HG02981 (cell line): ENCODE measurements at regions not wholly inside any gene's neighbourhood (a gene's known extent, or its start where the extent isn't known, plus 50 kb on each side); places are given as distances from the start of the nearest gene placed in this dataset.
A peak's percentile ranks its signal among the peaks of the same experiment; 100 is the strongest.
"Not testable (repeated sequence)": the region's sequence is repeated elsewhere in the genome, so short reads cannot be mapped to it uniquely, and the experiment has no call there.

Experiments used
- ATAC-seq: cut with Tn5 transposase; IDR thresholded peaks from one replicate; pipeline ENCODE4 v1.9.1; 2021; ENCODE audit warnings: mild to moderate bottlenecking, moderate library complexity; ENCODE audit not compliant: unreplicated experiment

DNA sequence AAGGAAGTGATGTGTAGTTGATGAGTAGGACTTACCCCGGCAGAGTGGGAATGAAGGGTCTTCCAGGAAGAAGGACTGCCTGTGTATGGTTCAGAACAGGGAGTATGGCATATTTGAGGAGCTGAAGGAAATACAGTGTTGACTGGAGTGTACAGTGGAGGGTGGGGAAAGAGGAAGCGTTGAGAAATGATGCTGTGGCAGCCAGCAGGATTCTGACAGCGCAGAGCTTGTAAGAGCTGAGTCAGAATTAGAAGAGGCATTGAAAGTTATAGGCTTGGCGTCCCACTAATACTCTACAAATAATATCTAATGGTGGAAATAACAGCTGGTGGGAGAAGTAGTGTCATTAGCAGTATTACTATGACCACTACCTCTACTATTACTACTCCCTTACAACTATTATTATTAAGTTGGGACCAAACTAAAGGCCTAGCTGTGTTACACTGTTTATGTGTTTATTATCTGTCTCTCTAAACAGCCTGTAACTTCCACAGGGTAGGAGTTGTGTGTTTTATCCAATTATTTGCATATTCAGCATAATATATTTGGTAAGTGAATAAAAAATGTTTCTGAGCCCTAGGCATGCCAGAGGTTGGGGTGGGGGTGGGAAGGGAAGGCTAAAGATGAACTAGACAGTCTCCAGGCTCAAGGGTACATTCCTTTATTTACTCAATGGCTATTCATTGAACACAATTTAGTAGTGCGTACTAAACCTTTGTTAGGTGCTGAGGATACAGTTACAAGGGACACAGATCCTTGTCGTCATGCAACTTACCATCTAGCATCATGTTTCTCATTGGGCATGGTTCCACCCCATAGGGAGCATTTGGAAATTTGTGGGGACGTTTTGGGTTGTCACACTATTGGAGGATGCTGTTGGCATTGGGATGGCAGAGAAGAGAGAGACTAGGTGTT, 428.8 kb upstream of the ONECUT1 start:
- no peak for ATAC-seq

DNA sequence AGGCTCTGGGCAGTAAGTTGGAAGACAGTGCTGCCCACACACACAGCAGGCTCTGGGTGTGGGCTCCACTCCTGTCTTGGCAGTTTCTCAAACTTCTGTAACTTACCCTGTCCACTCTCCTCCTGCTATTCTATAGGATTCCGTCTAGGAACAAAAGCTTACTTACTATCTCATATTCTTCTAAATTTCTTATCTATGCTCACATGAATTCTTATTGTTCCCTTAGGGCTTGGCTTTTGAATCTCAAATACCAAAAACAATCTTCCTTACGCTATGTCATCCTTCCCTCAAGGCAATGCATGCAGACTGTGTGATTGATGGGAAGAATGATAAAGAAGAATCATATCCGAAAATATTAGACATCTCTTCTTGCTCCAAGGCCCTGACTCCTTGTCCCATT, 425.9 kb upstream of the ONECUT1 start:
- ATAC-seq: no peak

DNA sequence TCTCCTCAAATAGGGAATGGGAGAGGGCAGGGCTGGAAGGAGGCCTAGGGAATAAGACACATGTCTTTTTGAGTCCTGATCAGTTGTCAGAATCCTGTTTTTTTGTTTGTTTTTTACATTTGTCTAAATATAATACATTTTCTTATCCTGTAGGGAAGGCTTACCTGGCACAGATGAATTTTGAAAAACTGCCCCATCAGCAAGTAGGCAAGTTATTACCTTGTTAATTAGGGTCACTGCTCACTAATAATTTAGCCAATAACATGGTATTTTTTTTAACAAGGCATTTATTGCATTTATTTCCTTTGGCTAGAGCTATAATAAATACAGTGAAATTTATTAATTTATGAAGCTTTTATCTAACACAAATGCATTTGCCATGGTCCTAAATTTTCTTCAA, 423.2 kb upstream of the ONECUT1 start:
- no peak for ATAC-seq

DNA sequence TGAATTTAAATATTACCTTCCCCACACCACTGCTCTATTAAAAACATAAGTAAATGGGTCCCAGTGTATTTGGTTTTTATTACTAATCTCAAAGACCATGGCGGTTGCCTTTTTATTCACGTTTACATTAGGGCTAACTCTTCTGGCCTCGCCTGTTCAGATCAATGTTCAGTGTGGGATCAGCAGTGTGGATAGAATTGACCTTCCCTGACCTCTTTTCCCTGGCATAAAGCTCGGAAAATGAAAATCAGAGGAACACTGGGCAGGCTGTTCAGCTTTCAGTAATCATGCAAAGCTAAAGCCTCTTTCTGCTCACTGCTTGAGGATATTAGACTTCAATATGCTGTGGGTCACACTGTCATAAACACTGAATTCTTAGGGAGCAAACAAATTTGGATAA, 422.6 kb upstream of the ONECUT1 start:
- ATAC-seq: no peak

DNA sequence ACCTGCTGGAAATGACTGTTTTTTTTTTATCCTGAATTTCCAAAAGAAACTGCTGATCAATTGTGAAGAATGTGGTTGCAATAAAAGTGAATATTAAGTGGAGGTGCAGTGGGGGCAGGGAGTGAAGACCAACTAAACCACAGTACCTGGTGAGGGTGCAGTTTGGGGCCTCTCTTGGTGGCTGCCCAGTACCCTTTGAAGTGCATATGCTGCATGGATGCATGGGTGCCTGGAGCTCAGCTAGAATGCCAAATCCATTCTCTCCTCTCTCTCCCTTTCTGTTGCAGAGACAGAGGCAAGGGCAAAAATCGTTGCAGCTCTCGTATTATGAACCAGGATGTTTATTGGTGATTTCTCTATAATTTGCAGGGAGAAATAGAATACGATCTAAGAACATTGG, 420.5 kb upstream of the ONECUT1 start:
- ATAC-seq: no peak

DNA sequence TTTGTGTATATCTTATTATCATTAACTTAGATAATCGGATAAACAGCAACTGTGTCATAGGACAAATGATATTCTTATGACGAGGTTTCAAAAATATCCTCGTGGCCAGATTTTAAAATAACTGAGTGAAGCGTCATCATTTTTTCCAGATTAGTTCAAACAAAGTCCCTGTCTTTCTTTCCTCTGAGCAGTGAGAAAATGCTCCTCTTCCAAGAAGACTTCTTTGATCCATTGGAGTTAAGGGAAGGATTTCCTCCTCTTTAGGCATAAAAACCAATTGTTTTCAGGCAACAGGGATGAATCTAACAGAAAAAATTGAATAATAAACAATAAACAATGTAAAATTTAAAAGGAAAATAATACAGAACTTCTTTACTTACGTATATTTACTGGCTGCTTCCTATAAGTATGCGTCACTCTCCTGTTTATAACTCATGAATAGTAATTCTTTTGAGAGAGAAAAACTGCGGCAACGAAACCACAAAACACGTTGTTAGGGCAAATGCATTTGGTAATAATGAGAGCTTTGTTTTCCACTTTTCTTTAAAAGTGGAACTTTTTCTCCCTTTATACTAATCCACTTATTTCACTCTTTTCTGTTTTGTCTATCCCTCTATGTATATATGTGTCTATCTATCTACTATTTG, 419.4 kb upstream of the ONECUT1 start:
- ATAC-seq: no peak

DNA sequence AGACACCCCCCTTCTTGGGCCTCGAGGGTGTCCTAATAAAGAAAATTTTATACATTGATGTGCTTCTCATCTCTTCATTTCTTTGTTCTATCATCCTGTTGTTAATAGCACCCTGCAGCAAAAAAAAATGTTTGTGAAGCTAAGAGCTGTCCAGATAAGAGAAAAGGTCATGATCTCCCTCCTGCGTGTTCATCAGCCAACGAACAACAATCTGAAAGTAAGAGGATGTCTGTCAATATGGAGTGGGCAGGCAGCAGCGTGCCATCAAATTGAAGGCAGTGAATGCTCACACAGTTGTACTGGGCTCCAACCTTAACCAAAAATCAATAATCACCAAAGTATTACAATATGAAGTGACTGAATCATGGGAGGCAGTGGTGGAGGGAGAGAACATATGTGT, 418.6 kb upstream of the ONECUT1 start:
- ATAC-seq: no peak

DNA sequence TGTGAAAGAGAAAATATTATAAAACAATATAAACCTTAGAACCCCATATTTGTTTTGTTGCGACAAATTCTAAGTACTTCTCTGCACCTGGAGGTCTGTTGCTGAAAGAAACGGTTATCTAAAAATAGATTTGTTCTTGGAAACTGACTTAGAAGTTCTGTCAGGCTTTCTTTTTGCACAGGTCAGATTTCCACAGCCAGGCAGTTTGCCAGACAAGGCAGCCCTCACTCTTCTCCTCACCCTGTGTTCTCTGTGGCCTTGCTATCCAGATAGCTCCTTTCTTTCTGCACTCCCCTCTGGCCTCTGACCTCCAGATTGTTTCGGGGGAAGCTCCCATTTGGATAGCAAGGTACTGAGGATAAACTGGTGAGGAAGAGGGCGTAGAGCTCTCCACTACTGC, 413.3 kb upstream of the ONECUT1 start:
- no peak for ATAC-seq

DNA sequence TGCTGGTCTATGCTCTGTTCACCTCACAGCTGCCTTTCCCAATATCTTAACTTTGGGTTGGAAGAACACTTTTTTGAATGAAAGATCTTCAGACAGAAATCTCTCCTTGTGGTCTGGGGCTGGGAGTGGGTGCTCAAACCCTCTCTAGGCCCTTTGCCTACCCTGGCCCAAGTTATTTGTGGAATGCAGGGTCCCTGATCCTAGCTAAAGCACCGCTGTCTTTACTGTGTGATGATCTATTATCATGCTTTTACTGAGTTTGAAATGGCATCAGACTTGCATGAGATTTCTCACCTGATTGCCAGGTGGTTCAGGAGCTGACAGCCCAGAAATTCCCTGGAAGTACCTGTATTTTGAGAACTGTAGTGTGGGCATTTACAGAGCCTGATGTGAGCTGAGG, 412.7 kb upstream of the ONECUT1 start:
- ATAC-seq: no peak

DNA sequence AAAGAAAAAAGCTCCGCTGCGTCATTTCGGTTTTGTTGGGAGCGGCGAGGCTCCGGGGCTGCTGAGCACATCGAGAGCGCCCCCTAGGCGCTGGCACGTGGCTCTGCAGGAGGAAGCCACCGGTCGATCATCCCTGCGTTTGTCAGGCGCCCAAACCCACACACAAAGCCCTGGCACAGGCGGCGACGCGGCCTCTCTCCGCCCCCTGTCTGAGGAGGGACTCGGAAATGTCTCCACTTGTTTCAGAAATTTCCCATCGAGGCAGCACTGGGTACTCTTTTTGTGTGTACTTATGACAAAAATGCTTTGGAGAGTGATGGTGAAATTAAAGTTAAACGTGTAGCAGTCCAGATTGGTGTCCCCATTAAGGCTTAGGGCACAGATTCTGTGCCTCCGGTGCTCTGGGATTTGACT, 407.3 kb upstream of the ONECUT1 start:
- ATAC-seq: peak; percentile 75

DNA sequence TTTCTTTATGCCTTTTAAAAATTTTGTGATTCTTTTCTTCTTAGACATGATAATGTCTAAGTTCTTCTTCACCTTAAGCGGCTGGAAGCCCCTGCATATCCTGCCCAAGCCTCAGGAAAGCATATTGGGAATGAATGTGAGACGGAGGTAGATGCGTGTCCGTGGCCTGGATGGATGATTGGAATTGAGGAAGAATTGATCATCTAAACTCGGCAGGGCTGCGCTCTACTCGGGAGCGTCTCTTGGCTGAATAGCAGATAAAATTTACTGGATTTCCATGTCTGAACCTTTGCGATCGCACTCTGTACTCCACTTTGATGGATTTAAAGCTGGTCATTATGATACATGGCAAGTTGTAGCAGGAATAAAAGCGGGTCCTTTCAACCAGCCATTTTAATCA, 406.7 kb upstream of the ONECUT1 start:
- no peak for ATAC-seq

DNA sequence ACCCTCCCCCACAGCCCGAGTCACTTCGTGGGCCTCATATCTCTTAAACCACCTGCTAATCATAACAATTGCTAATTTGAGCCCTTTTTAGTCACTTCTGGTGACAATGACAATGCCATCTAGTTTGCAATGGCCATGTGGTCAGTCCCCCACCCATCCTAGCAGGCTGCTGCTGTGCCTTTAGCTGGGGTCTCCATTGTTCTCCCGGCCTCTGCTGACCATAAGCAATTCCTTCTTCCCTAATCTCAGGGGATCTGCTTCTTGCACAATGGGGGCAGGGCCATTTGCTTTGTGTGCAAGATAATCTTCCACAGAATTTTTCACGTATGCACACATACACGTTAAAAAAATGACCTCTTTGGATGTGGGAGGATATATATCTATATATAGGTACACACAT, 406.1 kb upstream of the ONECUT1 start:
- ATAC-seq: no peak

DNA sequence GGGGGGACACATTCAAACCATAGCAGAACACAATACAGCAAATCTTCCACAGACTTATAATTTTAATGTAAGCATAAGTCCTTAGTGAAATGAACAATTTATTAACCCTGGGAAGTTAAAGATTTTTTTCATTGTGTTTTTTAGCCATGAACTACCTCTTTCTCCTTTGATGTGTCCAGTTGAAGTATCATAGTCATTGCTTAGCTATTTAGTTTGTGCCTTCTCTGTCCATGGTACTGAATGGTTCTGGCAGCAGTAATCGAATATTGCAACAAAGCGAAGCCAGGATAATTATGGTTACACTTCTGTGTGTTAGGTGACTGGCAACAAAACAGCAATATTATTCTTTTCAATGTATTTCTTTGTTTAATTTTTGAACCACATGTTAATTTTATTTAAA, 403.0 kb upstream of the ONECUT1 start:
- no peak for ATAC-seq

DNA sequence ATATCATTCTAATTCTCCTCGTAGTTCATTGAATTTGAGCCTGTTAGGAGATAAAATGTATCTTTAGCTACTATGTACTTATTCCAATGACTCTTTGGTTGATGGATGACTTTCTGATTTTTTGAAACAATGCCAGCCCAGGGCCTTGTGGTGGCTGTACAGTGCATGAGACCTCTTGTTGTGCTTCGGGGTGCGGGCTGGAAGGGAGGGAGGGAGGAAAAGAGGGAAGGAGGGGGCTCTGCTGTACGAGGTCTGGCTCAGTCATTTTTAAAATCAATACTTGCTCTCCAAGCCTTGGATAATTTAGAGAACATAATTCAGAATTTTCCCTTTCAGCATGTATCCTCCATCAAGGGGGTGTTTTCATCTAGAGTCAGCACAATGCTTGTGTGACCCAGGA, 399.7 kb upstream of the ONECUT1 start:
- no peak for ATAC-seq

DNA sequence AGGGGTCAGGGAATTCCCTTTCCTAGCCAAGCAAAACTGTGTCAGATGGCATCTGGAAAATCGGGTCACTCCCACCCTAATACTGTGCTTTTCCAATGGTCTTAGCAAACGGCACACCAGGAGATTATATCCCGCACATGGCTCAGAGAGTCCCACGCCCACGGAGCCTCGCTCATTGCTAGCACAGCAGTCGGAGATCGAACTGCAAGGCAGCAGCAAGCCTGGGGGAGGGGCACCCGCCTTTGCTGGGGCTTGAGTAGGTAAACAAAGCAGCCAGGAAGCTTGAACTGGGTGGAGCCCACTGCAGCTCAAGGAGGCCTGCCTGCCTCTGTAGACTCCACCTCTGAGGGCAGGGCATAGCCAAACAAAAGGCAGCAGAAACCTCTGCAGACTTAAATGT, 393.3 kb upstream of the ONECUT1 start:
- not testable (repeated sequence) for ATAC-seq

DNA sequence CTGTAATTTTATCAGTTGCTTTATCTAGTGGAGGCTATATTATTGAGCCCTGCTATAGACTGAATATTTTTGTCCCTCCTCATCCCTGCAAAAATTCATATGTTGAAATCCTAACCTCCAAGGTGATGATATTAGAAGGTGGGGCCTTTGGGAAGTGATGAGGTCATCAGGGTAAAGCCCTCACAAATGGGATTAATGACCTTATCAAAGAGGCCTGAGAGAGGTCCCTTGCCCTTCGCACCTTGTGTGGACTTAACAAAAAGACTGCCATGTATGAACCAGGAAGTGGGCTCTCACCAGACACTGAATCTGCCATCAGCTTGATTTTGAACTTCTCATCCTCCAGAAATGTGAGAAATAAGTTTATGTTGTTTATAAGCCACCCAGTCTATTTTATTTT, 381.4 kb upstream of the ONECUT1 start:
- no peak for ATAC-seq

DNA sequence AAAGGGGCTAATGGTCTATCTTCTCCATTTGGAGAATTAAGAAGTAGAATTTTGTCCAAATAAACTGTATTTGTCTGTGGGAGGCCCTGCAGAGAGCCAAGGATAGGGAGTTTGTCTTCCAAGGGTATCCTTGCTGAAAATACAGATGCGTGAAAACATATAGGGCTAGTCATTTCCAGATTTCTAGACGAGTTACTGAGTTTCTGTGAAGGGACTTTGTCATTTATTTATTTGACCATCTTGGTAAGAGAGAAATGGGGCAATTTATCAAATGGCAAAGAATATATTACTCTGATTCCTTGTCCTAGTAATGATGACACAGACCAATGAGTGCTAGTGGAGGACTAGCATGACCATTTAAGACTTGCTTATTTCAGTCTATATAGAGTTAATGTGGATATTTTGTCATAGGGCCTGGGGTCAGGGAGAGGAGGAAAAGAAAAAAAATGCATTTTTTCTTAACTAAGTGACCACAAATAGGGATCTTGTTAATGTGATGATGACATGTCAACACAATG, 376.6 kb upstream of the ONECUT1 start:
- ATAC-seq: no peak

DNA sequence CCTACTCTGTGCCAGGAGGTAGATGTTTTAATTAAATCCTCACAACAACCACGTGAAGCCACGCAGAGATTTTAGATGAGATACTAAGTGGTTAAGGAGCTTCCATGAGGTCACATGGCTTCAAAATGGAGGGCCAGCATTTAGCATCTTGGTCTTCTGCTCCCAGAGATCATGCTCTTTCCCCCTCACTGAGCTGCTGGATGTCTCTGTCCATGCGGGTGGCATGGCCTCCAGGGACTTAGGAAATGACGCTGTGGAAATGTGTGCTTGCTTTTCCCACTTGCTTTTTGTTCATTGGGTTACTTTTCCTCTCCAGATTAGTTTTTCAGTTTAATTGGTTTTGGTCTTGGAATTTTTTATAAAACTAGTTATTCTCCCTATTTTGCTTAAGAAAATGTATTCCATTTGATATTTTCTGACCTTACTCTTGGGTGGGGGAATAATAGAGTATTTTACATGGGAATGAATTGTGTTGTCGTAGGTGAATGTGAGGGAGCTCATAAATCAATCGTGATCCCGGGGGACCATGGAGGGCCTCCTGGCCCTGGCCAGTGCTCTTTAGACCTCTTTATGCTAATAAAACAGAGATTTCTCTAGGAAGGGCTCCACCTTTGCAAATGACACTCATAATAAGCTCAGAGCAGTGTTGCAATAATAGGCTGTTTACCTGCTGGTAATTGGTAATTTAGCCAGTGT, 376.0 kb upstream of the ONECUT1 start:
- no peak for ATAC-seq

DNA sequence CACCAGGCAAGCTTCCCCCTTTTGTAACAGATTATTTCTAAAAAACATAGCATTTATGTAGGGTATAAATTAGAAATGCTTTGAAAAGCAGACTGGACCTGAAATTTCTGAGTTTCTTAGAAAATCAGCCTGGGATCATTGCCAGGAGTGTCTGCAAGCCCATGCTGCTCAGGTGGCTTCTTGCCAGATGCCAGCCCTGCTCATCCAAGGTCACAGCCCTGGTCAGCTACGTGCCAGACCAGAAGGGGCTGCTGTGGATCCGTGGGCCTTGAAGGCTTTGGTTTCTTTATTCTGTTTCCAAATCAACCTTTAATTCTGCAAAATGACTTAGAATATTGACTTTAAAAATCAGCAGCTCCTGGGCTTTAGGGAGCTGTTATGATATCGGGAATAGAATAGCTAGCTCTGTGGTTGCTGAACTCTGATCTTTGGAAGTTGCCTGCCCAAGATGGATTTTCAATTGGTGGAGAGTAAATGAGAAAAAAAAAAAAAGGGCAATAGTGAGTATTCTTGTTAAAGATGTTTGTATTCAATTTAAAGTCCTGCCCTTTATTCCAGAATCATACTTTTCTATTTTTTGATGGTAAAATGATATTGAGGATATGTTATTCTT, 370.1 kb upstream of the ONECUT1 start:
- no peak for ATAC-seq

DNA sequence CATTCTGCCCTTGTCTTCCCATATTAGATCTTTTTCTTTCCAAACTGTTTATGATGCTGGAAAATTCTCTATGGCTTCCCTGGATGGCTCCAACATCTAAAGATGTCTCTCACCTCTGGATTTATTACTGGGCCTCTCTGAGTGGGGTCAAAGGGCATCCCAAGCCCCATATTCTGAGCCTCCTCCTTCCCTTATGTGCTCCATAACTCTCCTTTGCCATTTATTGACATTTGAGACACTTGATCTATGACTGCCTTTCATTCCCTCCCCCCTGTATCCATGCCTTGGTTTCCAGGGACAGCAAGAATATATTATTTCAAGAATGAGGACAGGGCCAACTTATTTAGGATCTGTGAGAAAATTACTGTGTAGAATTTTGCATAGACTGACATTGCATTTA, 369.3 kb upstream of the ONECUT1 start:
- no peak for ATAC-seq

DNA sequence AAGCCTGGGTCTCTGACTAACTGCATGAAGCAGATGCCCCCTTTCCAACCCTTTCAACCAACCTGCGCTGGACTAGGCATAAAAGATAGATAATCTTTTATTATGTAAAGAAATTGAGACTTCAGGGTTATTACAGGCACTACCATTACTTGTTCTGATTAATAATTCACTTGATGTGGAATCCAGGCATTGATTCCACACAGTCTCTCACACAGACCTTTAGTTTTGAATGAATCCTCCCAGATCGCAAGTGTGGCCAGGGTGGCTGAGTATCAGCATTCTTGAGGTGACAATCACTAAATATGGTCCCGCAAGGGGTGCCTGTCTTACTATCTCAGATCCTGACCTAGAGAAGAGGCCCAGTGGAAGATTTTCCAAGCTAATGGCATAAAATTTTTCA, 368.9 kb upstream of the ONECUT1 start:
- ATAC-seq: no peak
